CD14-positive monocyte (primary cell): ENCODE measurements at regions not wholly inside any gene's neighbourhood (a gene's known extent, or its start where the extent isn't known, plus 50 kb on each side); places are given as distances from the start of the nearest gene placed in this dataset.

ENCODE experiments used
- DNase-seq, 3 donors: peaks; one replicate each; pipeline ENCODE4 v3.0.0-alpha.2; 2011 to 2022
- H2AFZ ChIP-seq: 2 replicates; pipeline ENCODE4 v1.6.0; 2012; ENCODE audit warnings: mild to moderate bottlenecking, low read depth, low read length, inconsistent platforms; ENCODE audit not compliant: insufficient read depth, poor library complexity, severe bottlenecking
- H3K27ac ChIP-seq, 2 donors: 1 replicate in 1 of 2; 2 replicates in 1 of 2; pipeline ENCODE4 v1.5.1; 2012 to 2013; ENCODE audit warnings: low read length in 2 of 2, control low read depth in 1 of 2, inconsistent platforms in 1 of 2, low read depth in 1 of 2, mild to moderate bottlenecking in 1 of 2
- H3K27me3 ChIP-seq, 2 donors: one replicate each; pipeline versions ENCODE4 v1.6.0 to v1.6.1; 2011 to 2013; ENCODE audit warnings: low read length in 2 of 2; ENCODE audit not compliant: control insufficient read depth in 2 of 2, insufficient read depth in 2 of 2
- H3K36me3 ChIP-seq, 2 donors: replicated peaks in 1 of 2; 1 replicate in 1 of 2; 2 replicates in 1 of 2; pipeline versions ENCODE4 v1.5.1 to v1.6.1; 2012 to 2013; ENCODE audit warnings: low read length in 2 of 2, control low read depth in 1 of 2, inconsistent platforms in 1 of 2, mild to moderate bottlenecking in 1 of 2; ENCODE audit not compliant: insufficient read depth in 2 of 2, control insufficient read depth in 1 of 2
- H3K4me1 ChIP-seq, 2 donors: 1 replicate in 1 of 2; 2 replicates in 1 of 2; pipeline versions ENCODE4 v1.5.1 to v1.6.1; 2012 to 2013; ENCODE audit warnings: low read length in 2 of 2, control low read depth in 1 of 2, inconsistent platforms in 1 of 2, mild to moderate bottlenecking in 1 of 2, moderate library complexity in 1 of 2; ENCODE audit not compliant: insufficient read depth in 2 of 2, control insufficient read depth in 1 of 2
- H3K4me2 ChIP-seq: replicated peaks from 2 replicates; pipeline ENCODE3; 2012; ENCODE audit warnings: low read length, moderate library complexity, mild to moderate bottlenecking; ENCODE audit not compliant: poor library complexity, severe bottlenecking; ENCODE audit errors: extremely low read depth
- H3K4me3 ChIP-seq, 3 experiments: fragments of 200-600 bp in 1 of 3; sonication (generic) in 1 of 3; replicated peaks in 1 of 3; 1 replicate in 2 of 3; 2 replicates in 1 of 3; pipeline ENCODE4 v1.5.1; 2011 to 2013; ENCODE audit warnings: low read length in 3 of 3, mild to moderate bottlenecking in 3 of 3, control low read depth in 2 of 3, low read depth in 2 of 3, inconsistent platforms in 1 of 3, moderate library complexity in 1 of 3
- H3K79me2 ChIP-seq: 2 replicates; pipeline ENCODE4 v1.6.0; 2012; ENCODE audit warnings: mild to moderate bottlenecking, control low read depth, inconsistent platforms, low read length, moderate library complexity; ENCODE audit not compliant: insufficient read depth
- H3K9ac ChIP-seq: 2 replicates; pipeline ENCODE4 v1.6.0; 2017; ENCODE audit warnings: low read length, mild to moderate bottlenecking; ENCODE audit not compliant: insufficient read depth, poor library complexity, severe bottlenecking
- H3K9me3 ChIP-seq, 2 donors: replicated peaks in 1 of 2; 1 replicate in 1 of 2; 2 replicates in 1 of 2; pipeline versions ENCODE4 v1.5.1 to v1.6.1; 2012 to 2013; ENCODE audit warnings: low read length in 2 of 2, control low read depth in 1 of 2; ENCODE audit not compliant: control insufficient read depth in 1 of 2, insufficient read depth in 1 of 2
- H4K20me1 ChIP-seq: 2 replicates; pipeline ENCODE4 v1.6.0; 2012; ENCODE audit warnings: mild to moderate bottlenecking, low read length, control low read depth, moderate library complexity; ENCODE audit not compliant: insufficient read depth
- H3K27ac Mint-ChIP-seq, 7 donors: one replicate each; pipeline ENCODE4 v1.8.0; 2020; ENCODE audit warnings: mild to moderate bottlenecking in 7 of 7, mixed read lengths in 7 of 7, moderate library complexity in 6 of 7, inconsistent platforms in 2 of 7
- H3K27me3 Mint-ChIP-seq, 3 donors: one replicate each; pipeline ENCODE4 v1.8.0; 2021 to 2022; ENCODE audit warnings: low read depth in 3 of 3, mild to moderate bottlenecking in 3 of 3, mixed read lengths in 3 of 3, moderate library complexity in 3 of 3, inconsistent platforms in 1 of 3
- H3K36me3 Mint-ChIP-seq, 2 donors: one replicate each; pipeline ENCODE4 v1.8.0; 2020; ENCODE audit warnings: mixed read lengths in 2 of 2, inconsistent platforms in 1 of 2, mild to moderate bottlenecking in 1 of 2
- H3K4me1 Mint-ChIP-seq: one replicate; pipeline ENCODE4 v1.8.0; 2020; ENCODE audit warnings: mild to moderate bottlenecking, mixed read lengths
- H3K4me3 Mint-ChIP-seq, 2 donors: one replicate each; pipeline ENCODE4 v1.8.0; 2020; ENCODE audit warnings: mild to moderate bottlenecking in 2 of 2, mixed read lengths in 2 of 2, moderate library complexity in 1 of 2
- H3K9me3 Mint-ChIP-seq, 7 donors: one replicate each; pipeline ENCODE4 v1.8.0; 2020 to 2022; ENCODE audit warnings: mixed read lengths in 7 of 7, mild to moderate bottlenecking in 6 of 7, moderate library complexity in 6 of 7, inconsistent platforms in 2 of 7
- CTCF ChIP-seq: fragments of 200-600 bp; IDR thresholded peaks from one replicate; pipeline ENCODE4 v1.8.0; 2022; ENCODE audit warnings: antibody characterized with exemption, mild to moderate bottlenecking
- WGBS: methylation state at CpG from one replicate; pipeline ENCODE4 v1.1.5; 2013; ENCODE audit warnings: missing lambda C conversion rate; ENCODE audit not compliant: insufficient coverage; 5-methylcytosine and 5-hydroxymethylcytosine counted together
- intact Hi-C, 2 donors: fragments of 100-400 bp; cut with micrococcal nuclease; formaldehyde crosslinking; loops; one replicate each; pipeline versions ENCODE4 v1.15.0 to v1.15.1; 2023

DNA sequence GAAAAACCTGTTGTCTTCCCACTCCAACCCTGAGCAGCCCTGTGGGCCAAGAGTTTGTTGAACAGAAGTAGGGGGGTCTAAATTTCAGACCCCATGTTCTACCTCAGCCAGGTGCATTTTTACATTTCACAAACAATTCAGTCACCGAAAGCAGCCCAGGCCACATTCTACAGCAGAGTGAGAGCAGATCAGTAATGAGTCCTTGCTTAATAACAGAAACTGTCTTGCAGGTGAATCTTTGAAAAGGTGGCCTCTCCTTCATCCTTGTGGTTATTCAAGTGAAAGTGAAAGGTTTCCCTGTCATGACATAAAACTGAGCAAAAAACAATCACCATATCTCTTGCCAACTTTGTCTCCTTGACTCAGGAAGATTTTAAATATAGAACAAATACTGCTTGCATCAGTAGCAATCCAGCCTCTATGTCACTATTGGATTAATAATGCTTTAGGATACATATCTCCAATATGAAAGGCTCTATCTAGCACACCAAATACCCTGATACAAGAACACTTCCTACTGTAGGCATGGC lies 670.2 kb downstream of the DIAPH3 start:
- TF ChIP-seq CTCF = no peak
- Histone ChIP-seq H3K79me2 (no peaks in the 10 kb centered on the region), H3K4me3 (no peak overlapping the region), H3K4me1 (no peaks in the 10 kb centered on the region), H3K9me3 (no peaks in the 10 kb centered on the region), H3K27me3 (no peaks in the 10 kb centered on the region), H3K36me3 (no peaks in the 10 kb centered on the region), H2AFZ (no peak overlapping the region), H3K27ac (no peak overlapping the region), H3K4me2 (no peak overlapping the region), H4K20me1 (no peaks in the 10 kb centered on the region), H3K9ac (no peak overlapping the region)
- Mint-ChIP-seq H3K9me3 (peaks cover 0 to 5% (median 2%) of the 10 kb centered on the region in 7 donors), H3K4me3 (no peak overlapping the region), H3K4me1 (no peaks in the 10 kb centered on the region), H3K27ac (no peak overlapping the region), H3K27me3 (peaks cover 0 to 2% (median 0%) of the 10 kb centered on the region in 3 donors), H3K36me3 (no peaks in the 10 kb centered on the region)
- no peak for DNase-seq
- WGBS = no CpG with 5 or more reads among the region's 1 CpG
- intact Hi-C loops = no loop called here

GRCh38 chr13:59494151-59494550 lies 669.6 kb downstream of the DIAPH3 start:
- Histone ChIP-seq H3K9ac (no peak overlapping the region), H3K36me3 (no peaks in the 10 kb centered on the region), H2AFZ (no peak overlapping the region), H3K27ac (no peak overlapping the region), H4K20me1 (no peaks in the 10 kb centered on the region), H3K9me3 (no peaks in the 10 kb centered on the region), H3K4me3 (no peak overlapping the region), H3K4me2 (no peak overlapping the region), H3K4me1 (no peaks in the 10 kb centered on the region), H3K79me2 (no peaks in the 10 kb centered on the region), H3K27me3 (no peaks in the 10 kb centered on the region)
- H3K27ac Mint-ChIP-seq = no peak overlapping the region
- TF ChIP-seq CTCF = no peak
- H3K9me3 Mint-ChIP-seq = peaks cover 0 to 8% (median 2%) of the 10 kb centered on the region in 7 donors
- H3K4me3 Mint-ChIP-seq = no peak overlapping the region
- intact Hi-C loops = no loop called here
- no peaks in the 10 kb centered on the region for H3K4me1 Mint-ChIP-seq
- no peak for DNase-seq
- peaks cover 0 to 2% (median 0%) of the 10 kb centered on the region in 3 donors for H3K27me3 Mint-ChIP-seq
- H3K36me3 Mint-ChIP-seq = no peaks in the 10 kb centered on the region
